Smooth muscle cell (in vitro differentiated cells): ENCODE measurements at regions not wholly inside any gene's neighbourhood (a gene's known extent, or its start where the extent isn't known, plus 50 kb on each side); places are given as distances from the start of the nearest gene placed in this dataset.

ENCODE experiments used
- DNase-seq: peaks from one replicate; lab custom pipeline; 2025; ENCODE audit not compliant: unreplicated experiment; lab: John Stamatoyannopoulos, UW
- H2AFZ ChIP-seq: fragments of 200-600 bp; sonication (generic); 2 replicates; pipeline ENCODE4 v1.6.0; 2016; ENCODE audit warnings: antibody characterized with exemption, low read depth, mild to moderate bottlenecking
- H3F3A ChIP-seq: fragments of 200-600 bp; sonication (generic); 2 replicates; pipeline ENCODE4 v1.6.0; 2017; ENCODE audit warnings: antibody characterized with exemption, low read depth
- H3K27ac ChIP-seq: fragments of 200-600 bp; sonication (generic); 2 replicates; pipeline ENCODE4 v1.5.1; 2016; ENCODE audit warnings: low read depth, mild to moderate bottlenecking
- H3K27me3 ChIP-seq: fragments of 200-600 bp; sonication (generic); 2 replicates; pipeline ENCODE4 v1.6.1; 2016; ENCODE audit warnings: low read depth, mild to moderate bottlenecking
- H3K36me3 ChIP-seq: fragments of 200-600 bp; sonication (generic); 2 replicates; pipeline ENCODE4 v1.5.1; 2016; ENCODE audit warnings: low read depth
- H3K4me1 ChIP-seq: fragments of 200-600 bp; sonication (generic); 2 replicates; pipeline ENCODE4 v1.5.1; 2016; ENCODE audit warnings: low read depth
- H3K4me2 ChIP-seq: fragments of 200-600 bp; sonication (generic); 2 replicates; pipeline ENCODE4 v1.6.0; 2016; ENCODE audit warnings: mild to moderate bottlenecking
- H3K4me3 ChIP-seq: fragments of 200-600 bp; sonication (generic); 2 replicates; pipeline ENCODE4 v1.5.1; 2016; ENCODE audit warnings: mild to moderate bottlenecking
- H3K79me2 ChIP-seq: fragments of 200-600 bp; sonication (generic); 2 replicates; pipeline ENCODE4 v1.6.0; 2016; ENCODE audit warnings: low read depth, mild to moderate bottlenecking
- H3K9ac ChIP-seq: fragments of 200-600 bp; sonication (generic); 2 replicates; pipeline ENCODE4 v1.6.0; 2016; ENCODE audit warnings: low read depth
- H3K9me3 ChIP-seq: fragments of 200-600 bp; sonication (generic); replicated peaks from 2 replicates; pipeline ENCODE4 v1.5.1; 2016; ENCODE audit warnings: low read depth
- H4K20me1 ChIP-seq: fragments of 200-600 bp; sonication (generic); 2 replicates; pipeline ENCODE4 v1.6.0; 2016; ENCODE audit warnings: low read depth
- WGBS: methylation state at CpG from one replicate; pipeline ENCODE4 v1.1.7; 2016; ENCODE audit warnings: low lambda C conversion rate; 5-methylcytosine and 5-hydroxymethylcytosine counted together
- TF ChIP-seq, protein P1 (sequence below): fragments of 200-600 bp; sonication (generic); IDR thresholded peaks from 2 replicates; pipeline ENCODE4 v1.5.1; 2017; ENCODE audit warnings: borderline replicate concordance, mild to moderate bottlenecking, antibody characterized with exemption; ENCODE audit not compliant: insufficient read depth, poor library complexity, severe bottlenecking

DNA sequence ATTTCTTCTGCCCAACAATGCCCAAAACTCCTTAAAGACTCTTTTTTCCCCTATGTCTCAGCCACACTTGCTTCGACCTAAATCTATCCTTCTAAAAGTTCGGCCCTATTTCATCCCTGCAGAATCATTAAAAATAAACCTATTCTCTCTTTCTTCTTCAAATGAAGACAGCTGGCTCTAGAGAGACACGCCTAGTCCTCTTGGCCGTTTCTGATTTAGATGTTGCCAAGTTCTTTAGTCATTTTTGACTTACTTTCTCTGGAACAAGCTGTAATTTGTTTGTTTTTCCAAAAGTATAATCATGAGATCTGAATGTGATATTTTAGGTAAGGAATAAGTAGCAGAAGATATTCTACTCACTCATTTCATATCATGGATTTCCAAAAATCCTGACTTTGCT is 211.6 kb downstream of the CENPC start:
- no peaks in the 10 kb centered on the region for H3K36me3 ChIP-seq
- no peak for DNase-seq
- no peaks in the 10 kb centered on the region for H3K79me2 ChIP-seq
- H2AFZ ChIP-seq, result no peak overlapping the region
- TF ChIP-seq, protein P1, sequence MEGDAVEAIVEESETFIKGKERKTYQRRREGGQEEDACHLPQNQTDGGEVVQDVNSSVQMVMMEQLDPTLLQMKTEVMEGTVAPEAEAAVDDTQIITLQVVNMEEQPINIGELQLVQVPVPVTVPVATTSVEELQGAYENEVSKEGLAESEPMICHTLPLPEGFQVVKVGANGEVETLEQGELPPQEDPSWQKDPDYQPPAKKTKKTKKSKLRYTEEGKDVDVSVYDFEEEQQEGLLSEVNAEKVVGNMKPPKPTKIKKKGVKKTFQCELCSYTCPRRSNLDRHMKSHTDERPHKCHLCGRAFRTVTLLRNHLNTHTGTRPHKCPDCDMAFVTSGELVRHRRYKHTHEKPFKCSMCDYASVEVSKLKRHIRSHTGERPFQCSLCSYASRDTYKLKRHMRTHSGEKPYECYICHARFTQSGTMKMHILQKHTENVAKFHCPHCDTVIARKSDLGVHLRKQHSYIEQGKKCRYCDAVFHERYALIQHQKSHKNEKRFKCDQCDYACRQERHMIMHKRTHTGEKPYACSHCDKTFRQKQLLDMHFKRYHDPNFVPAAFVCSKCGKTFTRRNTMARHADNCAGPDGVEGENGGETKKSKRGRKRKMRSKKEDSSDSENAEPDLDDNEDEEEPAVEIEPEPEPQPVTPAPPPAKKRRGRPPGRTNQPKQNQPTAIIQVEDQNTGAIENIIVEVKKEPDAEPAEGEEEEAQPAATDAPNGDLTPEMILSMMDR, result no peak
- no peaks in the 10 kb centered on the region for H4K20me1 ChIP-seq
- no peaks in the 10 kb centered on the region for H3K4me1 ChIP-seq
- no peaks in the 10 kb centered on the region for H3K27me3 ChIP-seq
- H3K9me3 ChIP-seq, result no peaks in the 10 kb centered on the region
- H3K27ac ChIP-seq, result no peak overlapping the region
- H3K4me2 ChIP-seq, result no peak overlapping the region
- H3K4me3 ChIP-seq, result no peak overlapping the region
- no peak overlapping the region for H3K9ac ChIP-seq
- H3F3A ChIP-seq, result no peaks in the 10 kb centered on the region
- 82% methylated on average over 4 of the region's 4 CpGs for WGBS

DNA sequence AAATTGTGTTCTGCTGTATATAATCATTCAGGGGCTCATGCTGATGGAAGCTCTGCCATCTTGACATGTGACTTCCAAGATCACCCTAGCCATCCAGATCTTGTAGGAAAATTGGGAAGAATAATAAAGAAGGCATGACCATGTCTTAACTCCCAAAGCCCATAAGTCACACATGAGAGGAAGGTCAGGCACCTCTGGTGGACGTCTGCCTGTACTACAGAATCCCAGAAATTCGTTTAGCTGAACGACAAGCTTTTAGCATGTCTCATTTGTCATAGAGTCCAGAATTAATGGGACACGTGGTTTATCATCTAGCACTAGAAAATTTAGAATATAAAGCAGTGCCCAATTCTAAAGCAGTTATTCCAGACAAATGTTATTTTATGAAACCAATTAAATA is 212.7 kb downstream of the CENPC start:
- H3K36me3 ChIP-seq, result no peaks in the 10 kb centered on the region
- DNase-seq, result no peak
- WGBS, result 16% methylated on average over 4 of the region's 4 CpGs
- no peaks in the 10 kb centered on the region for H3K79me2 ChIP-seq
- H3K4me3 ChIP-seq, result no peak overlapping the region
- TF ChIP-seq, protein P1, result peak; percentile 41
- H3K27me3 ChIP-seq, result peaks cover 7% of the 10 kb centered on the region
- no peaks in the 10 kb centered on the region for H3F3A ChIP-seq
- no peak overlapping the region for H3K4me2 ChIP-seq
- H3K9me3 ChIP-seq, result no peaks in the 10 kb centered on the region
- H3K4me1 ChIP-seq, result no peaks in the 10 kb centered on the region
- H3K9ac ChIP-seq, result no peak overlapping the region
- no peak overlapping the region for H2AFZ ChIP-seq
- H3K27ac ChIP-seq, result no peak overlapping the region
- no peaks in the 10 kb centered on the region for H4K20me1 ChIP-seq

DNA sequence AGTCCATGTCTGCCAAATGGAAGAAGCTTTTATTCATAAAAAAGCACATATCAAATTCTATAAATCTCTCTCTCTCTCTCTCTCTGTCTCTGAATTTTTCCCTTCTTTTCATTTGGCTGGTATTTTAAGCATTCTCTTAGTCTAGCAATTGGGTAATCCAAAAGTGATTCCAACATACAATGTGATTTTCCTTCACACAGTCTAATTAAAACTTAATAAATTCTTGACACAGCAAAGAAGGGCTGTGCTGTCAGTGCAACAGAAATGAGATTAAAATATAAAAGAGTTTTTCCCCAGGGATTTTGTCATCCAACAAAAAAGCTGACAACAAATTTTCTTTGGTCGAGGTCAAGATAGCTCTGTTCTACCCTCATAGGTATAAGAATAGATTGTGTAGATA is 216.9 kb downstream of the CENPC start:
- Histone ChIP-seq H3K36me3 (no peaks in the 10 kb centered on the region), H3K79me2 (no peaks in the 10 kb centered on the region), H3K4me3 (no peak overlapping the region), H2AFZ (no peak overlapping the region), H3K4me2 (no peak overlapping the region), H3K9me3 (no peaks in the 10 kb centered on the region), H3K9ac (no peak overlapping the region), H3K27ac (no peak overlapping the region), H3F3A (no peaks in the 10 kb centered on the region), H3K27me3 (peaks cover 8% of the 10 kb centered on the region), H3K4me1 (no peaks in the 10 kb centered on the region), H4K20me1 (no peaks in the 10 kb centered on the region)
- DNase-seq, result no peak
- TF ChIP-seq, protein P1, result no peak
- 94% methylated on average over 1 of the region's 1 CpG for WGBS

DNA sequence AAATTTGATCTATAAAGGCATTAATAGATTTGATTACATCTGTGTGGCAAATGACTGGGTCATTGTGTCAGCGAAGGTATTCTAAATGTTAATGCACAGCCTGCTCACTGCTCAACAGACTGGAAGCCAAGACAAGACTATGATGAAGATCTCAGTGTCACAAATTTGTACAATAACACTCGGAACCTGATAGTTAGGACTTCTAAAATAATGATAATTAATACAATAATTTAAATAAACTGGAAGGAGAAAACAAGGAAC is 217.4 kb downstream of the CENPC start:
- Histone ChIP-seq H3K27ac (no peak overlapping the region), H3K9ac (no peak overlapping the region), H3K27me3 (peaks cover 8% of the 10 kb centered on the region), H3K4me2 (no peak overlapping the region), H4K20me1 (no peaks in the 10 kb centered on the region), H2AFZ (no peak overlapping the region), H3K9me3 (no peaks in the 10 kb centered on the region), H3K36me3 (no peaks in the 10 kb centered on the region), H3K4me1 (no peaks in the 10 kb centered on the region), H3K79me2 (no peaks in the 10 kb centered on the region), H3F3A (no peaks in the 10 kb centered on the region), H3K4me3 (no peak overlapping the region)
- DNase-seq, result no peak
- WGBS, result 83% methylated on average over 2 of the region's 2 CpGs
- TF ChIP-seq, protein P1, result no peak
